Stimulated activated CD8-positive, alpha-beta memory T cell treated with anti-CD3 and anti-CD28 coated beads, Interleukin-15, amount 100 ng/mL, for 4 hours (primary cell): ENCODE measurements at regions not wholly inside any gene's neighbourhood (a gene's known extent, or its start where the extent isn't known, plus 50 kb on each side); places are given as distances from the start of the nearest gene placed in this dataset.
"Not testable (repeated sequence)": the region's sequence is repeated elsewhere in the genome, so short reads cannot be mapped to it uniquely, and the experiment has no call there.

ENCODE experiments used
- DNase-seq, 2 donors: peaks; one replicate each; pipeline ENCODE4 v3.0.0-alpha.2; 2020; ENCODE audit warnings: low read depth in 2 of 2

DNA sequence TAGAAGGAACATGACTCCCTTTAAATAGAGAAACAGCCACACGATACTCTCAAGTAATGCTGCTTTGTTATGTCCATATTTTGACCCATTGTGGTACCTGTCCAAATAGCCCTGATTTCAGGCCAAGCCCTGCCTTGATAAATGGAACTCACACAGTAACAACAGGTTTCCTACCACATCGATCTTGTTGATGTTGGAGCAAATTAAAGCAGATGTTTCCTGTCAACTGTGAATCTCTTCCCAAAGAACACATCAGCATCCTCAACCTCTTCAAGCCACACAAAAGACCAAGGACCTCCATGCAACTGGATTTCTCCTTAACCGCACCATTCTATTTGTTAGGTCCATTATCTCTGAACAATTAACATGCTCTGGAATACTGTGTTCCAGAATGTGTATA is 109.5 kb downstream of the FOXD4L6 start:
- DNase-seq, result not testable (repeated sequence)

DNA sequence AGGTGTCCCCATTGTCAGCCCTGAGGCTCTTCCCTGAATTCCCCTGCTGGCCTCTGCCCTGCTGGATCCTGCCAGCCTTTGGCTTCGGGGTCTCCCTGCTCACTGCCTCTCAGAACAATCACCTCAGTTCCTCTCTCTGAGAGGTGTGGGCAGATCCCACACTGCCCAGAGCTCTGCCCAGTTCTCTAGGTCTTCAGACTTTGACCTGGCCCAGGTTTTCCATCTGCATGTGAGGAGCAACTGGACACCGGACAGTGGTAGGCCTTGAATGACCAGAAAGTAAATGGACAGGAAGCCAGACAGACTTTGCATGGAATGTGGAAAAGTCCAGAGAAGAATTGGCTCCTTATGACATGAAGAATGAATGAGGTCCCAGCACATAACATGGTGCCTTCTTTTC is 111.8 kb downstream of the FOXD4L6 start:
- DNase-seq, result not testable (repeated sequence)

DNA sequence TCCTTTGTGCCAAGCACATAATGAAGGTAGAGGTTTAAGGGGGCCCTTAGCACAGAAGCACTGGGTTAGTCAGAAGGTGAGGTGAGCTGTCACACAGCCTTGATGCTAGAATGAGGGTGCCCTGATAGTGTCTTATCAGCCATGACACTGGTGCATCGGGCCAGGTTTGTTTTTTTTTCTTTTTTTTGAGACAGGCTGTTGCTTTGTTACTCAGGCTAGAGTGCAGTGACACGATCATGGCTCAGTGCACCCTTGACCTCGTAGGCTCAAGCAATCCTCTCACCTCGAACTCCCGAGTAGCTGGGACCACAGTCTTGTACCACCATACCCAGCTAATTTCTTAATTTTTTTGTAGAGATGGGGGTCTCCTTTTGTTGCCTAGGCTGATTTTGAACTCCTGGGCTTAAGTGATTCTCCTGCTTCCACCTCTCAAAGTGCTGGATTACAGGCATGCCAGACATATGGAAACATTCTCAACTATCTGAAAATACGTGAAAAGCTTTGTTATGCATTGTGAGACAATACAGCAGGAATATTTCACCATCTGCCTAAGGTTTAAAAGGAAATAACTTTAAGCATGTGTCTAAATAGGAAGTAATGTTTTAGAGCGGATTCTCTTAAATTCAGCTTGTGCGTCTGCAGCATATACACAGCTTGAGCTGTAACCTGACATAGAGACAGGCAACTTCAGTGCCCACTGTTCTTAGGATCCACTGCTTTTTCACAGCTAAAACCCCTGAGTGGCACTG is 128.4 kb downstream of the FOXD4L6 start:
- not testable (repeated sequence) for DNase-seq

DNA sequence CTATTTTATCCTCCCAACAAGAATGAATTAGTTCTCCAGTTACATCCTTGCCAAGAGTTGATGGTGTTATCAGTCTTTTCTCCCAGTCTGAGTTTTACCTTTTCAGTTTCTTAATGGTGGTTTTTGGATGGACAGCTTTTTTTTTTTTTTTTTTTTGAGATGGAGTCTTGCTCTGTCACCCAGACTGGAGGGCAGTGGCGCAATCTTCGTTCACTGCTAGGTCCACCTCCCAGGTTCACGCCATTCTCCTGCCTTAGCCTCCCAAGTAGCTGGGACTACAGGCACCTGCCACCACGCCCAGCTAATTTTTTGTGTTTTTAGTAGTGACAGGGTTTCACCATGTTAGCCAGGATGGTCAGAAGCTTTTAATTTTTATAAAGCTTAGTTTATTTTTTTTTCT is 133.0 kb downstream of the FOXD4L6 start:
- not testable (repeated sequence) for DNase-seq

DNA sequence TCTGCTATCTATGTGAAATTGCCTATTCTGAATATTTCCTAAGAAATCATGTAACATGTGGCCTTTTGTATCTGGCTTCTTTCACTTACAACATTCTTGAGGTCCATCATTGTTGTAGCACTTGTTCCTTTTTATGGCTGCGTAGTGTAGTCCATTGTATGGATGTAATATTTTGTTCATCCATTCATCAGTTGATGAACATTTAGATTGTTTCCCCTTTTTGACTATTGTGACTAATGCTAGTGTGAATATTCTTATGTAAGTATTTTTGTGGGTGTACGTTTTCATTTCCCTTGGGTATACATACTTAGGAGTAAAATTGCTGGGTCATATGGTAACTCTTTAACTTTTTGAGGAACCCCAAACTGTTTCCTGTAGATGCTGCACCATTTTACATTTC is 134.6 kb downstream of the FOXD4L6 start:
- not testable (repeated sequence) for DNase-seq

DNA sequence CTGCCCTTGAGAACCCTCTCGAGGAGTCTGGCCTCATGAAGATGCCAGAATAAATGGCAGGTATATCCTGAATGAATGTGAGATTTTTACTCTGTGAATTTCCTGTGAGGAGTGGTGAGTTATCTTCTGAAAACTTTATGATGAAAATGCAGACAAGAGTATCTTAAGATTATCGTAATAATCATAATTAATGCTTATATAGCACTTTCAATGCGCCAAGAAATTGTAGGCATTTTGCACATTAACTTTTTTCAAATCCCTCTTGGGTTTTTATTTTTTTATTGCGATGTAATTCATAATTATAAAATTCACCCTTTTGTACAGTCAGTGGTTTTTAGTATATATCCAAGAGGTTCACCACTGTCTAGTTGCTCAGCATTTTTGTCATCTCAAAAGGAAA is 135.1 kb downstream of the FOXD4L6 start:
- DNase-seq, result not testable (repeated sequence)

DNA sequence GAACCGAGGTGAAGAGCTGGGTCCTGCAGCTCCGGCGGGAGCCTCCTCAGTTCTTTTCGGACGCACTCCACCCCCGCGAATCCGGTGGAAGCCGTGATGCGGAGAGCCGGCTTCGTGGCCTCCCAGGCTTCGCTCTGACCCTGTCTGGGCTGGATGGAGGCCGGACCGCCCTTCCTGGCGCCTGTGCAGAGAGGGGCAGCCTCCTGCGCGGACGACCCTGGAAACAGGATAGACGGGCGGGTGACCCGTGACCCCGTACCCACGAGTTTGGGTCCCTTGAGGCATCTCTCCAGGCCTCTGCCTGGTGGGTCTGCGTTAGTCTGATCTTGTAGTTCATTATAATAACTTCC is 136.0 kb downstream of the FOXD4L6 start:
- DNase-seq, result peak in 1 of 2 donors; percentile 12

DNA sequence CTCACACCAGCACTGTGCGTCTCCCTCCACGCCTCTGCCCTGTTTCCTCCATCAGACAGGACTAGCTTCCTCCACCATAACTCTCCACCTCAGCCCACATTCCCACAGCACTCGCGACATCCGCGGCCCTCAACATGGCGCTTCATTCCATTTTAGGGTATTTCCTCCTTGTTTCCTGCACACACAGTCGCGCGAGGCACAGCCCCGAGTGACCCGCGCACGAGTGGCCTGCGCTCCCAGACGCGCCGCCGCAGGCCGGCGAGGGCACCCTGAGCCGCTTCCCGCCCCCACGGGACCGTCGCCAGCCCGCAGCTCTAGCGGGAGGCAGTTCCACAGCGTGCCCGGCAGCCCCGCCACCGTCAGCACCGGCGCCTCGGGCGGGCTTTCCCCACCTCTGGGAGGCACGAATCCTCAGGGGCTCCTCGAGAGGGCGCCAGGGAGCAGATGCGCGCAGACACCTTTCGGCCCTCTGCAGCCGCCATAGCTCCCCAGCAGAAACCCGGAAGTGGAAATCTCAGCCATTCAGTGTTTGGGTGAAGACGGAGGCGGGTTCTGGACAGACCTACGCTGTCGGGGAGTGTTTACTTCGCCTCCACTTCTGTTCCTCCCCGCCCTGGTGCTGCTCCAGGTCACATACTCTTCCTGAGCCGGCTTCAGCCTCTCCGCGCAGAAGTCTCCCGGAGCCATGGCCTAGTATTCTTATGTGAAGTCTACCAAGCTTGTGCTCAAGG is 136.6 kb downstream of the FOXD4L6 start:
- DNase-seq, result peak; percentile 97 to 99

DNA sequence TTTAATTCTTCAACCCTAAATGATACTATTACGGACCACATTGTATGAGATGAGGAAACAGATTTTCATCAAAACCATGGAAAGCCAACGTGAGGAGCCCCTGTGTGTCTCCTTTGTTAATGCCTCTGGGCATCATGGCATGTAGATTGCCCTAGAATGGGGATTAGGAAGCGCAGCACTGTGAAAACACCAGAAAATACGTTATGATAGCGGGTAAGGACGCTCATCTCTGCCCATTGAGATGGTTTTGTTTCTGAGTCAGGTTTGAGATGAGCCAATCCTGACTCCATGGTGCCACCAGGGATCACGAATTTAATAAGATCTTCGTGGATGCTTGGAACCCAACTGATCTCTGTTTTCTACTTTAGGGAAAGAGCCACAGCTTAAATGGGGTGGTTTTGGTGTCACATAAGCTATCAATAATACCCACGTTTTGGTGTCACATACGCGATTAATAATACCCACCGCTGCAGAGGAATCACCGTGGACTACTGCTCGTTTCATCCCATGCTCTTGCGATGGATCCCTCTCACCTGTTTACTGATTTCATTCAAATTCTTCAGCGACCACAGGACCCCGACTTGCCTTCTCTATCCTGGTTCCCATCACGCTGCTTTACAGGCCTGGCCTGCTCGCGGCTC is 137.3 kb downstream of the FOXD4L6 start:
- DNase-seq, result not testable (repeated sequence)

DNA sequence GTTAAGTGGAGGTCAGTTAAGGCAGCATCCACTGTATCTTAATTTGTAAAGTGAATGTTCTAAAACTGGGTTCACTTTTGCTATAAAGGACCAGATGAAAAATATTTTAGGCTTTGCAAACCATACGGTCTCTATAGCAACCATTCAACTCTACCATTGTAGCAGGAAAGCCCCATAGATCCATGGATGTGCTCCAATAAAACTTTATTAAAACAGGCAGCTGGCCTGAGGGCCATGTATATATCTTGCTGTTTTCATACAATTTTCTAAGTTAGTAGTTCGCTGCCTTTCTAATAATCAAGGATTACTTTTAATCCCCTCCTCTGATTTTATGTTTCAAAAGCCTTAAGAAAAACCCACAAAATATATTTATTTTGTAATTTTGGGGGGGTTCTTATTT is 142.1 kb downstream of the FOXD4L6 start:
- not testable (repeated sequence) for DNase-seq

DNA sequence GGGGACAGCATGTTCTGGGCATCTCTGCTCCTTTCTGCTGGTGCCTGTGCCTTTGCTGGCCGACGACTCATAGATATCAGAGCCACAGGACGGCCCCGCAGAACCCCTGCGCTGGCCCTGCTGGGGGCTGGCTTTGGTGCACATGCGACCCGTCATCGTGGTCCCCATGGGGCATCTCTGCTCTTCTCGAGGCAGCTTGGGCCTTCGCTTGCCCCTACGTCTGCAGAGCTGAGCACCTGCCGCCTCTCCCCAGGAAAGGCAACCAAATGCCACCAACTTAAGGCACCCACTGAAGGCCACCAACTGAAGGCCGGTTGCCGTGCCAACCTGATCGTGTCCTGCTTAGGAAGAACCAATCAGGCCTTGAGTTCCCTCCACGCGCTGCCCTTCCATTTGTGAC is 153.1 kb downstream of the FOXD4L6 start:
- not testable (repeated sequence) for DNase-seq

DNA sequence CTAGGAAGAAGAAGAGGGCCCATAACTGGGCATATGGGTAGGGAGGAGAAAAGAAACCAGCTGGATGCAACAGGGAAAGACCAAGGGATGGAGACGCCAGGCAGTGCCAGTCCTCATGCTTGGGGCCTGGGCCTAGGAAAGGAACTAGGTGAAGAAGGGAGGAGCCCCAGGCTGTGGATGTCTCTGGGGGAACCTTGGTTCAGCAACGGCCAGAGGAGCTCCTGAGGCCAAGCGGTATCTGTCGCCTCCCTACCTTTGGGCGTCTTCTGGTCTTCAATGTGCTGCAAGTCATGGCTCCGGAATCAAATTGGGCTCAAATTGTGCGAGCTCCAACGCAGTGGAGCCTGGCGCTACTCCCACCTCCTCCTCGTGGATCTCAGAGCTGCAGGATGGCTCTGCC is 153.6 kb downstream of the FOXD4L6 start:
- DNase-seq, result not testable (repeated sequence)

DNA sequence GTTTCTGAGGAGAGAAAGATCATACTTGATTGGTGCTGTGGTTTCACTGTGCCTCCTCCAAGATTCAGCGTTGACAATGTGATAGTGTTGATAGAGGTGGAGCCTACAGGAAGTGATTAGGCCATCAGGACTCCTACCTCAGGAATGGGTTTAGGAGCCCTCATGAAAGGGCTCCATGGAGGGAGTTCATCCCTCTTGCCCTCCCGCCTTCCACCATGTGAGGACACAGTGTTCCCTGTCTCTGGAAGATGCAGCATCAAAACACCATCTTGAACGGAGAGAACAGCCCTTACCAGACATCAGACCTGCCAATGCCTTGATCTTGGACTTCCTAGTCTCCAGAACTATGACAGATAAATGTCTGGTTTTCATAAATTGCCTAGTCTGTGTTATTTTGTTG is 156.7 kb downstream of the FOXD4L6 start:
- DNase-seq, result not testable (repeated sequence)

DNA sequence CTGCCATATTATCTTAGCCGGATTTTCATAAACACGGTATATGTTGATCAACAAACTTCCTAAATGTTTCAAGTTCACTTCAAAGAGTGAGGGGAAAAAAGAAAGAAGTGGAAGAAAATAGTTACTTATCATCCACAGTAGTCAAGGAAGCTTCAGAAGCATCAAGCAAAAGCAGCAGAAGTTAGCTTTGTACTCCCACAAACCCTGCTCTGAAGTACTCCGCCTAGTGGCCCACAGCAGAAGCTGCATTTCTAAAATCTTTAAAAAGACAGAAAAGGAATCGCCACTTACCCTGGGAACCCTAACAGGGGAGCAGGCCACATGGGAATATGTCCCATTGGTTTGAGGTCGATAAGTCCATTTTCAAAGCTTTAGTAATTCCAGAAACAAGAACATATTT is 158.1 kb downstream of the FOXD4L6 start:
- not testable (repeated sequence) for DNase-seq

DNA sequence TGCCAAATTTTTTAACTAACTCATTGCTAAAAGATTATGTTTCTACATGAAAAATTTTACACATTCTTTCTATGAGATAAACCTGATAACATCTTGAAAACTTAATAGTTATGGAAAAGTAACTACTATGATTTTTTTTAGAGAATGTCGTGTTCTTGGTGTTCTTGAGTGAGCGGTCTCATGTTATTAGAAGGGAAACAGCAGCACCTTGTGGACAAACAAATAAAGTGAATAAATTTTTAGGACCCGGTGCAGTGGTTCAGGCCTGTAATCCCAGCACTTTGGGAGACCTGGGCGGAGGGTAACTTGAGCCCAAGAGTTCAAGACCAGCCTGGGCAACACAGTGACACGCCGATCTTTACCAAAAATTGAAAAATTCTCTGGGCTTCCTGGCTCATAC is 166.0 kb downstream of the FOXD4L6 start:
- not testable (repeated sequence) for DNase-seq

DNA sequence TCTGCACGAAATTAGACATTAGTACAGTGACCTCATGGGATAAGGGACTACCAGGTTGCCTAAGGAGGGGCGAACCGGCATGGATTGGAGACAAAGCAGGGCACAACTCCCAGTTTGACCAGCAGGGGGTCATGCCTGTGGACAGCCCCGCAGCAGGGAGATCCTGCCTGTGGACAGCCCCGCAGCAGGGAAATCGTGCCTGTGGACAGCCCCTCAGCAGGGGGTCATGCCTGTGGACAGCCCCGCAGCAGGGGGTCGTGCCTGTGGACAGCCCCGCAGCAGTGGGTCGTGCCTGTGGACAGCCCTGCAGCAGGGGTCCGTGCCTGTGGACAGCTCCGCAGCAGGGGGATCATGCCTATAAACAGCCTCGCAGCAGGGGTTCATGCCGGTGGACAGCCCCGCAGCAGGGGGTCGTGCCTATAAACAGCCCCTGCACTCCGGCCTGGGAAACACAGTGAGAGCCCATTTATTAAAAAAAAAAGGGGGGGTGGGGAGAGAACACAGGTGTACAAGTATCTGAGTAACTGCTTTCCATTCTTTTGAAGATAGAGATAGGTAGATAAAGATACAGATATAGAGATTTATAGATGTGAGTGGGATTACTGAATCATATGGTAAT is 176.5 kb downstream of the FOXD4L6 start:
- DNase-seq, result not testable (repeated sequence)

DNA sequence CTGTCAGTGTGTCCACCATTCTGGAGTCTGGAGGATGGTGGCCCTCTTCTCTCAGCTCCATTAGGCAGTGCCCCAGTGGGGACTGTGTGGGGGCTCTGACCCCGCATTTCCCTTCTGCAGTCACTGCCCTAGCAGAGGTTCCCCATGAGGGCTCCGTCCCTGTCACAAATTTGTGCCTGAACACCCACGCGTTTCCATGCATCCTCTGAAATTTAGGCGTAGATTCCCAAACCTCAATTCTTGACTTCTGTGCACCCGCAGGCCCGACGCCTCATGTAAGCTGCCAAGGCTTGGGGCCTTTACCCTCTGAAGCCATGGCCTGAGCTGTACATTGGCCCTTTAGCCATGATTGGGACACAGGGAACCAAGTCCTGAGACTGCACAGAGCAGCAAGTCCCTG is 182.3 kb downstream of the FOXD4L6 start:
- DNase-seq, result not testable (repeated sequence)

DNA sequence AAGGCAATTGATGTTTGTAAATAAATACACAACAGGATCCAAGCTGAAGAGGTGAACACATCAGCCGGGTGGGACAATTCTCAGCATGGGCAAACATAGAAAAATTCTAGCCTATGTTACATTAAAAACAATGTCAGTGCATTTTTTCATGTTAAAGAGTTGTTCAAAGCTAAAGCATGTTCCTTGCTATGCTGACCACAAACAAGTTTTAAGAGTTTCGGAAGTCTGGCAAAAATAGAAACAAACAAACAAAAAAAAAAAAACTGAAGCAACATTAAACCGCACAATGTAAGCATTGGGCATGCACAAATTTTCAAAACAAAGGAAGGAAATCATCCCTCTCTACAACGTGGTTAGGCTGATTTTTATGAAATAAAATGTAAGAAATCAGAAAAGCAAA is 185.8 kb downstream of the FOXD4L6 start:
- not testable (repeated sequence) for DNase-seq

DNA sequence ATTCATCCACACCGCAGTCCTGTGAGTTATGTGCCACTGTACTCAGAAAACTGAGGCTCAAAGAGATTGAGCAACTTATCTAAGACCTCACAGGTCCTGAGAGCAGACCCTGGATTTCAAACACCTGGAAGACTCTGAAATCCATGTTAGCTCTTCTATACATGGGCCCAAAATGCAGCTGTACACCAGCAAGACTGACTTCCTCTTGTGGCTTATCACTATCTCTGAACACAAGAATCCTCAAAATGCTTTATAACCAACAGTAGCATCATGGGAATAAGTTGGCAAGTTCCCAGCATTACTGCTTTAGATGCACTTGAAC is 188.6 kb downstream of the FOXD4L6 start:
- not testable (repeated sequence) for DNase-seq

DNA sequence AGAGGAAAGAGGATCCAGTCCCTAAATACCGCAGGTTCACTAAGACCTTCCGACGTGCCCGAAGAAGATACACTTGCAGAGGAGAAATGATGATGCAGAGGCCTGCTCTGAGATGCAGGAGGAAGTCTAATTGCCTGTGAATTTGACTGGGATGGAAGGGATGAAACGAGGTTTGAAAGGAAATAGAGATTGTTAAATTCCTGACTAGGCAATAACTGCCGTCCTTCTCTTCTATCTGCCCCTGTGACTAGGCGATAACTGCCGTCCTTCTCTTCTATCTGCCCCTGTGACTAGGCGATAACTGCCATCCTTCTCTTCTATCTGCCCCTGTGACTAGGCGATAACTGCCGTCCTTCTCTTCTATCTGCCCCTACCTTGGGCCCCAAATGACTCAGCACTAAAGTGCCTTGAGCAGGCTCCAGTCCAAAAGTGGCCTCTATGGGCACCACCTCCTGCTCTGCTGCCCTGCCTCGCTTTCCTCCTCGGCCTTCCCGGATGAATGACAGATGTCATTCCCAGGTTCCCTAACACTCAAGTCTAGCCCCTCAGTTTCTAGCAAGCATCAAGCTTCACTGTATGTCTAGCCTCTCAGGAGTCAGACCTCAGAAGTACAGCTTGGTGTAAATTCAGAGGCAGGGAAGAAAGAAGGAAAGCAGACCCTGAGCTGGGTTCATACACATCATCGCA is 189.1 kb downstream of the FOXD4L6 start:
- DNase-seq, result not testable (repeated sequence)

DNA sequence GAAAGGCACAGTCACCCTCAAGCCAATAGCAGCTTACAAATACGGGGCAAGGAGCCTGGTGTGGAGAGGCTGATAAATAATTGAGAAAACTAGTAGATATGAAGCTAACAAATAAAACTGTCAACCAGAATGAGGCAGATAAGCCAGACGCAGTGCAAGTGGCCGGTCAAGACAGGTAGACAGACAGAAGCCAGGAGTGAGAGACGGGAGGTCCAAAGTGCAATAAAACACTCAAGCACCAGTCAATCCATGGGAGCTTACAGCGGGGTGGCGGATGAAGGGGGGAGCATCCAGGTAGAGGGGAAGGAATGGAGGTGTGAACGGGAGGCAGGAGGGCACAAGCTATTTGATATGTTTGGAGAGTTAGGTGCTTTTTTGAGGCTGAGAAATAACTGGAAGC is 193.1 kb downstream of the FOXD4L6 start:
- no peak for DNase-seq

DNA sequence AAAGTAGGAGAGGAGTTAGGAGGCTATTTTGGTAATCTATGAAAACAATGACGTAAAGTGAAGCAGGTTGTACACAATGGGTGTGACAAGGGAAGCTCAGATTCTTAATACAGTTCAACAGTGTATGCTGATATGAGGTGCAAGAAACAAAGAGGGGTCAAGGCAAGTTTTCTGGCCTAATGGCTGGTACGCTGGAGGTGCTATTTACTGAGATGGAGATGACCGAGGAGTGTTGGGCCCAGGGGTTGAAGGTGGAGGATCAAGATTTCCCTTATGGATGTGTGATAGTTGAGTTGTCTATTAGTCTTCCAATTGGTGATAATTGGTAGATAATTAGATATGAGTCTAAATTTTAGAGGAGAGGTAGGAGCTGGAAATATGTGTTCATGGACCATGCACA is 194.0 kb downstream of the FOXD4L6 start:
- not testable (repeated sequence) for DNase-seq
